ENCODE measurements at regions not wholly inside any gene's neighbourhood (a gene's known extent, or its start where the extent isn't known, plus 50 kb on each side); places are given as distances from the start of the nearest gene placed in this dataset.

- TF ChIP-seq, protein P1, sequence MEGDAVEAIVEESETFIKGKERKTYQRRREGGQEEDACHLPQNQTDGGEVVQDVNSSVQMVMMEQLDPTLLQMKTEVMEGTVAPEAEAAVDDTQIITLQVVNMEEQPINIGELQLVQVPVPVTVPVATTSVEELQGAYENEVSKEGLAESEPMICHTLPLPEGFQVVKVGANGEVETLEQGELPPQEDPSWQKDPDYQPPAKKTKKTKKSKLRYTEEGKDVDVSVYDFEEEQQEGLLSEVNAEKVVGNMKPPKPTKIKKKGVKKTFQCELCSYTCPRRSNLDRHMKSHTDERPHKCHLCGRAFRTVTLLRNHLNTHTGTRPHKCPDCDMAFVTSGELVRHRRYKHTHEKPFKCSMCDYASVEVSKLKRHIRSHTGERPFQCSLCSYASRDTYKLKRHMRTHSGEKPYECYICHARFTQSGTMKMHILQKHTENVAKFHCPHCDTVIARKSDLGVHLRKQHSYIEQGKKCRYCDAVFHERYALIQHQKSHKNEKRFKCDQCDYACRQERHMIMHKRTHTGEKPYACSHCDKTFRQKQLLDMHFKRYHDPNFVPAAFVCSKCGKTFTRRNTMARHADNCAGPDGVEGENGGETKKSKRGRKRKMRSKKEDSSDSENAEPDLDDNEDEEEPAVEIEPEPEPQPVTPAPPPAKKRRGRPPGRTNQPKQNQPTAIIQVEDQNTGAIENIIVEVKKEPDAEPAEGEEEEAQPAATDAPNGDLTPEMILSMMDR (IDR thresholded peaks at IDR 0.05 in 8 of 11, conservative IDR thresholded peaks at IDR 0.05 in 3 of 11): no peak
- TF ChIP-seq POLR2AphosphoS5 (IDR thresholded peaks at IDR 0.05): no peak
- no peak for TF ChIP-seq POLR2A (IDR thresholded peaks at IDR 0.05)
These were observed 106.0 kb upstream of the CSNK1A1L start for GRCh38 chr13:37211487-37211886.
